HEK293 (cell line): ENCODE measurements at regions not wholly inside any gene's neighbourhood (a gene's known extent, or its start where the extent isn't known, plus 50 kb on each side); places are given as distances from the start of the nearest gene placed in this dataset.

Source experiments
- KLF16 ChIP-seq: fragments of 450-650 bp; formaldehyde crosslinking; IDR thresholded peaks from 2 replicates; pipeline ENCODE4 v1.5.1; 2017; ENCODE audit warnings: missing biosample characterization, missing genetic modification characterization
- REST ChIP-seq: fragments of 450-650 bp; formaldehyde crosslinking; IDR thresholded peaks from 2 replicates; pipeline ENCODE4 v1.5.1; 2016; ENCODE audit warnings: missing biosample characterization, missing genetic modification characterization
- ZBTB49 ChIP-seq: fragments of 450-650 bp; formaldehyde crosslinking; IDR thresholded peaks from 2 replicates; pipeline ENCODE4 v1.5.1; 2016; ENCODE audit warnings: missing biosample characterization, missing genetic modification characterization, low read depth
- ZNF121 ChIP-seq: fragments of 450-650 bp; formaldehyde crosslinking; IDR thresholded peaks from 2 replicates; pipeline ENCODE4 v1.5.1; 2016; ENCODE audit warnings: missing biosample characterization, missing genetic modification characterization
- ZNF747 ChIP-seq: fragments of 450-650 bp; formaldehyde crosslinking; IDR thresholded peaks from 2 replicates; pipeline ENCODE4 v1.5.1; 2016; ENCODE audit warnings: missing biosample characterization, missing genetic modification characterization

- TF ChIP-seq ZBTB49 (tag by site-specific recombination) (no peak), KLF16 (tag by site-specific recombination) (no peak), ZNF747 (tag by site-specific recombination) (no peak), REST (no peak), ZNF121 (tag by site-specific recombination) (no peak)
Measured at GRCh38 chr15:56802161-56802560, 68.9 kb upstream of the ZNF280D start.
